ENCODE measurements at regions not wholly inside any gene's neighbourhood (a gene's known extent, or its start where the extent isn't known, plus 50 kb on each side); places are given as distances from the start of the nearest gene placed in this dataset.

DNA sequence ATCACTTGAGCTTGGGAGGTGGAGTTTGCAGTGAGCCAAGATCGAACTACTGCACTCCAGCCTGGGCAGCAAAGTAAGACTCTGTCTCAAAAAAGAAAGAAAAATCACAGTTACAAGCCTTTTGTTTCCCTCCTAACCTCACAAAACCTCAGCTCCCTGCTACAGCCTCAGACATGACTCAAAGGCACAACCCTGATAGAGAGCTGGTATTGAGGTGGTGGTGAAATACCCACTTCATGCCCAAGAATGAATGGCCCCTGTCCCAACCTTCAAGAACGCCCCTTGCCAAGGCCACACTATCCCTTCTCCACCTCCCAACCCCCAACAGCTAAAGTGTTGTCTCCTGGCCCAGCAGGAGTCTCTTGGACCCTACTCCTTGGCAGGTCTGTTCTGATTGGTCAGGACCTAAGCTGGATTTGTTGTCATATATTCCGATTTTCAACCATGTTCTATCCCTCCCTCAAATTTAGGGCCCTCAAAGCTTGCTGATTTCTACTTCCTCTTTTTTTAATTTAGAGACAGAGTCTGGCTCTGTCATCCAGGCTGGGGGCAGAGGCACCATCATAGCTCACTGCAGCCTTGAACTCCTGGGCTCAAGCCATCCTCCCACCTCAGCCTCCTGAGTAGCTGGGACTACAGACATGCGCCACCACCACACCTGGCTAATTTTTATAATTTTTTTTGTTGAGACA lies 61.9 kb upstream of the BZW1 start:
- H3K27ac ChIP-seq = no peak overlapping the region
- intact Hi-C loops (cut with DNase I; ENCODE audit: low total_unique reads) = no loop called here
- H3K27me3 ChIP-seq = no peaks in the 10 kb centered on the region
- H3K9me3 ChIP-seq = no peaks in the 10 kb centered on the region
- peaks cover 10% of the 10 kb centered on the region for H3K4me1 ChIP-seq
- H3K4me3 ChIP-seq = no peak overlapping the region
- no peaks in the 10 kb centered on the region for H3K36me3 ChIP-seq (ENCODE audit: low read depth, missing control alignments)
- DNase-seq = no peak
- TF ChIP-seq, protein P1, sequence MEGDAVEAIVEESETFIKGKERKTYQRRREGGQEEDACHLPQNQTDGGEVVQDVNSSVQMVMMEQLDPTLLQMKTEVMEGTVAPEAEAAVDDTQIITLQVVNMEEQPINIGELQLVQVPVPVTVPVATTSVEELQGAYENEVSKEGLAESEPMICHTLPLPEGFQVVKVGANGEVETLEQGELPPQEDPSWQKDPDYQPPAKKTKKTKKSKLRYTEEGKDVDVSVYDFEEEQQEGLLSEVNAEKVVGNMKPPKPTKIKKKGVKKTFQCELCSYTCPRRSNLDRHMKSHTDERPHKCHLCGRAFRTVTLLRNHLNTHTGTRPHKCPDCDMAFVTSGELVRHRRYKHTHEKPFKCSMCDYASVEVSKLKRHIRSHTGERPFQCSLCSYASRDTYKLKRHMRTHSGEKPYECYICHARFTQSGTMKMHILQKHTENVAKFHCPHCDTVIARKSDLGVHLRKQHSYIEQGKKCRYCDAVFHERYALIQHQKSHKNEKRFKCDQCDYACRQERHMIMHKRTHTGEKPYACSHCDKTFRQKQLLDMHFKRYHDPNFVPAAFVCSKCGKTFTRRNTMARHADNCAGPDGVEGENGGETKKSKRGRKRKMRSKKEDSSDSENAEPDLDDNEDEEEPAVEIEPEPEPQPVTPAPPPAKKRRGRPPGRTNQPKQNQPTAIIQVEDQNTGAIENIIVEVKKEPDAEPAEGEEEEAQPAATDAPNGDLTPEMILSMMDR (IDR thresholded peaks at IDR 0.05) = no peak
- no peak for TF ChIP-seq POLR2A (IDR thresholded peaks at IDR 0.05)
- WGBS, 2 donors = 90 to 92% methylated on average over 4 of the region's 4 CpGs

DNA sequence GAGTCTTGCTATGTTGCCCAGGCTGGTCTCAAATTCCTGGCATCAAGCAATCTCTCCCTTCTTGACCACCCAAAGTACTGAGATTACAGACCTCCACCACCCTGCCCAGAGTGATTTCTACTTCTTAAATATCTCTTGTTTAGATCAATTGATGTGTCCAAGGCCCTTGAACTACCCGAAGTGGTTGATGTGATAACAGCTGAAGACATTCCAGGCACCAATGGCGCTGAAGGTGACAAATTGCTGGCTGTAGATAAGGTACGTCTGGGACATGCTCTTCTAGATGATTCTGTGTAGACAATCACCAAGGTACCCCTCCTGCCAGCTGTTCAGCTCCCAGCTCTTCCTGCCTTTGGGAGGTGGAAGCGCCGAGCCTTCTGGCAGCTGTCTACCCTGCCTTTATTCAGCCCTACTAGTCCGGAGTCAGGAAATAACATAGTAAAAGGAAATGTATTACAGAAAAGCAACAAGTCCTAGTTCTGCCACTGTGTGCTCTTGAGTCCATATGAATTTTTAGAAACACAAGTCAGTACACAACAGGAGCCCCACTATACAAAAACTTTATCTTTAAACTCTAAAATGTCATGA lies 61.3 kb upstream of the BZW1 start:
- DNase-seq = no peak
- H3K9me3 ChIP-seq = no peaks in the 10 kb centered on the region
- H3K4me1 ChIP-seq = peaks cover 10% of the 10 kb centered on the region
- H3K27me3 ChIP-seq = no peaks in the 10 kb centered on the region
- no peak for TF ChIP-seq POLR2A (IDR thresholded peaks at IDR 0.05)
- TF ChIP-seq, protein P1 (IDR thresholded peaks at IDR 0.05) = no peak
- intact Hi-C loops (cut with DNase I; ENCODE audit: low total_unique reads) = no loop called here
- no peaks in the 10 kb centered on the region for H3K36me3 ChIP-seq (ENCODE audit: low read depth, missing control alignments)
- 76 to 79% methylated on average over 5 to 6 of the region's 6 CpGs for WGBS, 2 donors
- H3K27ac ChIP-seq = no peak overlapping the region
- H3K4me3 ChIP-seq = no peak overlapping the region

DNA sequence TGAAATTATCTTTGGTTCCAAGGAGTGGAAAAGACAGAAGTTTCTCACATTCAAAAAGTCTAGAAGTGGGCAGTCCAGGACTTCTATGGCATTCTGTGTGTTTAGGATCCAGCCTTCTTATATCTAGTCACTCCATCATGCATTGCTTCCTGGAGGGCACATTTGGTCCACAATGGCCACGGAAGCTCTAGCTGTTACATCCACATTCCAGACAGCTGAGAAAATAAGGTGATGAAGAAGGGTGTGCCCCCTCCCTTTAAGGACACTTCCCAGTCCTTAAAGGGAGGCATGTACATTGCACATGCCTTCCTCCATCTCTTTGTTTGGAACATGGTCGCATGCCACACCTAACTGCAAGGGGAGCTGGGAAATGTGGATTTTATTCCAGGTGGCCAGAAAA lies 59.9 kb upstream of the BZW1 start:
- no peak for DNase-seq
- no peaks in the 10 kb centered on the region for H3K27me3 ChIP-seq
- no peak for TF ChIP-seq POLR2A (IDR thresholded peaks at IDR 0.05)
- TF ChIP-seq, protein P1 (IDR thresholded peaks at IDR 0.05) = no peak
- H3K4me1 ChIP-seq = peaks cover 10% of the 10 kb centered on the region
- intact Hi-C loops (cut with DNase I; ENCODE audit: low total_unique reads) = no loop called here
- H3K9me3 ChIP-seq = no peaks in the 10 kb centered on the region
- 84 to 85% methylated on average over 2 of the region's 2 CpGs for WGBS, 2 donors
- no peaks in the 10 kb centered on the region for H3K36me3 ChIP-seq (ENCODE audit: low read depth, missing control alignments)
- H3K27ac ChIP-seq = no peak overlapping the region
- no peak overlapping the region for H3K4me3 ChIP-seq

DNA sequence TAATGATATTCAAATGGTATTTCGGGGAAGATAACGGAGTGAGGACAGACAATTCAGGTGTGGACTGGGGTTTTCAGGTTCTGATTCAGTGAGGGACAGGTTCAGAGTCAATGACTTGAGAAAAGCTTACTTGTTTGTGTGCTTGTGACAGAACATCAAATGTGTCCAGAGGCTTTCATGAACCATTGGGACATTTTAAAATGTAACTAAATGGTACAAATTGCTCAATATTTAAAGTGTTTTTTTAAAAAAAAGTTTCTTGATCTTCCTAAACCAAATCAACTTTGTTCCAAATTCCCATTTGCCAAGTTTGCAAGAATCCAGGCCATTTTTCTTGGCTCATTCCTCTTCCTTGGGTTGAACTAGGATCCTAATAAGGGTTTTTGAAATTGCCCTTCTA lies 59.4 kb upstream of the BZW1 start:
- Histone ChIP-seq H3K36me3 (ENCODE audit: low read depth, missing control alignments) (no peaks in the 10 kb centered on the region), H3K27me3 (no peaks in the 10 kb centered on the region), H3K27ac (no peak overlapping the region), H3K4me3 (no peak overlapping the region), H3K9me3 (no peaks in the 10 kb centered on the region), H3K4me1 (peaks cover 9% of the 10 kb centered on the region)
- WGBS, 2 donors = 86 to 93% methylated on average over 2 of the region's 2 CpGs
- TF ChIP-seq POLR2A (IDR thresholded peaks at IDR 0.05) = no peak
- TF ChIP-seq, protein P1 (IDR thresholded peaks at IDR 0.05) = no peak
- intact Hi-C loops (cut with DNase I; ENCODE audit: low total_unique reads) = no loop called here
- no peak for DNase-seq

DNA sequence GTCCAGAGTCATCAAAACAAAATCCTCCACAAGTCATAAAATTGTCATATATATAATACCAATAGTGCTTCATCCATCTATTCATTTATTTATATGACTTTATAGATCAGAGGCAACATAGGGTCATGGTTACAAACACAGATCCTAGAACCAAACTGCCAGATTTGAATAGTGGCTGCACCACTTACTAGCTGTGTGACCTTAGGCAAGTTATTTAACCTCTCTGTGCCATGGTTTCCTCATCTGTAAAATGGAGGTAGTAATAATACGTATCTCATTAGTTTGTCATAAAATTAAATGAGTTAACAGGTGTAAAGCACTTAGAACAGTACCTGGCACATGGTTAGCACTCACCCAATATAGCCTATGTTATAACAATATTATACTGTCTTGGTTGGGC lies 58.9 kb upstream of the BZW1 start:
- Histone ChIP-seq H3K4me3 (no peak overlapping the region), H3K27me3 (no peaks in the 10 kb centered on the region), H3K27ac (no peak overlapping the region), H3K9me3 (no peaks in the 10 kb centered on the region), H3K4me1 (peaks cover 4% of the 10 kb centered on the region), H3K36me3 (ENCODE audit: low read depth, missing control alignments) (no peaks in the 10 kb centered on the region)
- no peak for DNase-seq
- TF ChIP-seq POLR2A (IDR thresholded peaks at IDR 0.05) = no peak
- TF ChIP-seq, protein P1 (IDR thresholded peaks at IDR 0.05) = no peak
- intact Hi-C loops (cut with DNase I; ENCODE audit: low total_unique reads) = no loop called here
- WGBS, 2 donors = 88 to 90% methylated on average over 1 of the region's 1 CpG
